Panc1 (cell line): ENCODE measurements at regions not wholly inside any gene's neighbourhood (a gene's known extent, or its start where the extent isn't known, plus 50 kb on each side); places are given as distances from the start of the nearest gene placed in this dataset.

Source experiments
- CTCF ChIP-seq: fragments of 450-650 bp; IDR thresholded peaks from 2 replicates; pipeline ENCODE4 v1.5.1; 2017; ENCODE audit warnings: mild to moderate bottlenecking
- POLR2AphosphoS5 ChIP-seq: IDR thresholded peaks from 2 replicates; pipeline ENCODE4 v1.6.1; 2012; ENCODE audit warnings: mild to moderate bottlenecking, low read depth, low read length, moderate library complexity
- REST ChIP-seq, 2 experiments: IDR thresholded peaks; 2 replicates each; pipeline ENCODE4 v1.6.1; 2011 to 2012; ENCODE audit warnings: low read depth in 2 of 2, control low read depth in 1 of 2, low read length in 1 of 2, mild to moderate bottlenecking in 1 of 2, moderate library complexity in 1 of 2; ENCODE audit not compliant: insufficient read depth in 1 of 2
- SIN3A ChIP-seq: IDR thresholded peaks from 2 replicates; pipeline ENCODE4 v1.6.1; 2012; ENCODE audit warnings: low read depth, mild to moderate bottlenecking, low read length, moderate library complexity, borderline replicate concordance; ENCODE audit not compliant: insufficient read depth

- TF ChIP-seq CTCF (no peak), POLR2AphosphoS5 (no peak), REST (IDR thresholded peaks at IDR 0.05; ENCODE audit: insufficient read depth in 1 of 2, low read depth in 2 of 2, low read length in 1 of 2) (no peak), SIN3A (no peak)
Measured at GRCh38 chr6:6723921-6724538, 135.5 kb downstream of the LY86 start.
